Stimulated activated CD8-positive, alpha-beta memory T cell treated with anti-CD3 and anti-CD28 coated beads, Interleukin-2, amount 100 ng/mL, for 48 hours (primary cell): ENCODE measurements at regions not wholly inside any gene's neighbourhood (a gene's known extent, or its start where the extent isn't known, plus 50 kb on each side); places are given as distances from the start of the nearest gene placed in this dataset.
"Not testable (repeated sequence)": the region's sequence is repeated elsewhere in the genome, so short reads cannot be mapped to it uniquely, and the experiment has no call there.

Experiments used
- DNase-seq, 2 donors: peaks; one replicate each; pipeline ENCODE4 v3.0.0-alpha.2; 2020; ENCODE audit warnings: low read depth in 2 of 2

DNA sequence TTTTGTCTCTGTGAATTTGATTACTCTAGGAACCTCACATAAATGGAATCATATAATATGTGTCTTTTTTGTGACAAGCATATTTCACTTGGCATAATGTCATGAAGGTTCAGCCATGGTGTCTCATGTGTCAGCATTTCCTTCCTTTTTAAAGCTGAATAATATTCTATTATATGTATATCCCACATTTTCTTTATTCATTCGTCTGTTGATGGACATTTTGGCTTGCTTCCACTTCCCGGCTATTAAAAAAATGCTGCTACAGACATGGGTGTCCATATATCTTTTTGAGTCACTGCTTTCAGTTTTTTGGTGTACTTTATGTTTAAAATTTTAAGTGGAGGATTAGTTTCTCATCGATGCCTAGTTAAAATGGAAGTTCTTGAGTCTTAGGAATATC lies 59.8 kb upstream of the C5orf63 start:
- no peak for DNase-seq

DNA sequence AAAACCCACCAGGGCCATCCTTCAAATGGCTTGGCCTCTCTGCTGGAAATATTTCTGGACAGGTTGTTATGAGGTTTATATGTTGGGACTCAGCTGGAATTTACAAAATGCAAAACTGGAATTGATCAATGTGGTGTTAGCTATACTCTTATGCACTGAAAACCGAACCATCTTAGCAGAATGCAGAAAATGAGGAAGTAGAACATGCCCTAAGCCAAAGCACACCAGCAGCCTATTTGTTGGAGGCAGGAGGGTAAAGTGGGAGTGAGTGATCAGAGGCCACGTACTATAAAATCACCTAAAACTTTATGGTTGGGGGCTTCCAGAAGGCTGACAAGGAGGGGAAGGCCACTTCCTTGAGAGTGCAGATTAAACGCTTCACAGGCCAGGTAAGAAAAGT lies 63.6 kb upstream of the C5orf63 start:
- no peak for DNase-seq

DNA sequence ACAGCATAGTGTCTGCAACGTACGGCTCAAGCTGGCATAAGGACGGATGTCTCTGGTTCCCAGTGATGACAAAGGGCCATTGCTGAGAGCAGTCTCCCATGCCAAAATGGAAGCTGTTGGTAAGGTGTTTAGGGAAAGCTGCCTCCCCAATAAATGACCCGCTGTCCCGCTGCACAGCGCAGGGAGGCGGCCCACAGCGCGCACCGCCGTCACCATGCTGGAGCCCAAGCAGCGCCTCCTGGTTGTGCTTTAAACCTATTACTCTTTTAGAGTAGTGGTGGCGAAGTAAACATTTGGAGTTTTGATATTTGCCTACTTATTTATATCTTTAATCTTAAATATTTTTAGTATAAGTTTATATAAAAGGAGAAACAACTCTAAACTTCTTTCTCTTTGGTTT lies 70.4 kb upstream of the C5orf63 start:
- DNase-seq = no peak

DNA sequence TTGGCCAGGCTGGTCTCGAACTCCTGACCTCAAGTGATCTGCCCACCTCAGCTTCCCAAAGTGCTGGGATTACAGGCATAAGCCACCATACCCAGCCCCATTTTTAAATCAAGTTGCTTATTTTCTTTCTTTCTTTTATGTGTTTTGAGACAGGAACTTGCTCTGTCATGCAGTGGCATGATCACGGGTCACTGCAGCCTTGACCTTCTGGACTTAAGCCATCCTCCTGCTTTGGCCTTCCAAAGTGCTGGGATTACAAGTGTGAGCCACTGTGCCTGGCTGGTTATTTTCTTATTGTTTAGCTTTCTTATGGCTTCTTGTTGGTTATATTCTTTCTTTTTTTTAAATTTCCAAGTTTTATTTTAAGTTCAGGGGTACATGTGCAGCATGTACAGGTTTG lies 79.7 kb upstream of the C5orf63 start:
- DNase-seq = no peak

DNA sequence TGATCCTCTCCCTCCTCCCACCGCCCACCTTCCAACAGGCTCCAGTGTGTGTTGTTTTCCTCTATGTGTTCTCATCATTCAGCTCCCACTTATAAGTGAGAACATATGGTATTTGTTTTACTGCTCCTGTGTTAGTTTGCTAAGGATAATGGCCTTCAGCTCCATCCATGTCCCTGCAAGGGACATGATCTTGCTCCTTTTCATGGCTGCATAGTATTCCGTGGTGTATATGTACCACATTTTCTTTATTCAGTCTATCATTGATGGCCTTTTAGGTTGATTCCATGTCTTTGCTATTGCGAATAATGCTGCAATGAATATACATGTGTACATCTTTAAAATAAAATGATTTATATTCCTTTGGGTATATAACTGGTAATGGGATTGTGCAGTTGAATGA lies 80.2 kb upstream of the C5orf63 start:
- no peak for DNase-seq

DNA sequence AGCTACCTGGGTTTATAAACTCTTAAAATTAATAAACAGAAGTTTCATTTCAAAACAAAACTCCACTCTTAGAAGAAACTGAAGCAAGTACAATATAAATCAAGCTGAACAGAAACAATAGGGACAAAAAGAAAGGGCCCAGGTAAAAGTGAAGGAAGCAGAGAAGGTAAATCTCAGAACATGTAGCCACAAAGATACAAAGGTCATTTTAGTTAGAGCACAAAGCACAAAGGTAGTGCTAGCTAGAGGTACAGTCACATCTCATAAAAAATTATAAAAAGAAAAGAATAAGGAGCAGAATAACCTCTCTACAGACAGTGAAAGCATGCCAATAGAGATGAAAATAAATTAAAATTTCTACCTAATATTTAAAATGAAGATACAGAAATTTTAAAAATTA lies 90.4 kb upstream of the C5orf63 start:
- no peak for DNase-seq

DNA sequence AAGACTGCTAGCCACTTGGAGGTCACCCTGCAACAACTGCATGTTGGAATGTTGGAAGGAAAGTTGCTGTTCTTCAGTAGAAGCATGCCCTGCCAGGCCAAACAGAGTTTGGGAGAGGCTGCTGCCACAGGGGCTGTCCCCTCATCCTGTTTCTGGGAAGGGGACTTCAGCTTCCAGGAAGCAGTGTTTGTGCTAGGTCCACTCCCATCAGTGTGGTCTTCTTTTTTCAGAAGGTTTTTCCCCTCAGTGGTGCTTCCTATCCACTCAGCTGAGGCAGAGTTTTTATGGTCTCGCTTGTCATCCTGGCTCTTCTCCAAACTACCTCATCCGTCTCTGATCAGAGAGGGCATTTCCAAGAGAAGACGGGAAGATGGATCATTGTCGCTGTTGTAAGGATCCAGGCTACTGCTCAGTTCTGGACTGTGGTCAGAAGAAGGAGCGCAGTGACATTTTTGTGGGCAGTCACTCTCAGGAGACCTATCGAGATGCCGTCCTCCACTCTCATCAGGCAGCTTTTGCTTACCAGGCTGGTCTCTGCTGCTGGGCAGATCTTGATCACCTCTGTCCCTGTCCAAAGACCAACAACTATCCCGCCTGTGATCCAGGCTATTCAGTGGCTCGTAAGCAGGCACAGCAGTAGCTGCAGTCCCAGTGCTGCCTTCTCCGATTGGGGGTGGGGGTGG lies 97.8 kb upstream of the C5orf63 start:
- DNase-seq = no peak

DNA sequence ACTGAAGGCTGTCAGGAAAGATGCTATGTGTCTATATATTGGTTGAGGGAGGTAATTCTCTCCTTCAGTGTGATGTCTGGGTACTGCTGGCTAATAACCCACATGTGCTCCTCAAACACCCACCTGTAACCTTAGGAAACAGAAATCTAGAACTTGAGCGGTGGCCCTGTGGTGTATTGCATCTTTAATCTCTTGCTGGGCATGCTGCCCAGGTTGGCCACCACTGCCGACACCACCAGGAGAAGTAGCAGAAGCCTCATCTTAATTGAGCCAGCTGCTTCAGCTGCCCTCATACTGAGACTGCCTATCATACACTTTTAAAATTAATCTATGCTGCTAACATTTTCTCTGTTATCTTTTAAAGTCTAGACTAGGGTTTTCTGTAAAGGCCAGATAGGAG lies 103.5 kb upstream of the C5orf63 start:
- DNase-seq = no peak

DNA sequence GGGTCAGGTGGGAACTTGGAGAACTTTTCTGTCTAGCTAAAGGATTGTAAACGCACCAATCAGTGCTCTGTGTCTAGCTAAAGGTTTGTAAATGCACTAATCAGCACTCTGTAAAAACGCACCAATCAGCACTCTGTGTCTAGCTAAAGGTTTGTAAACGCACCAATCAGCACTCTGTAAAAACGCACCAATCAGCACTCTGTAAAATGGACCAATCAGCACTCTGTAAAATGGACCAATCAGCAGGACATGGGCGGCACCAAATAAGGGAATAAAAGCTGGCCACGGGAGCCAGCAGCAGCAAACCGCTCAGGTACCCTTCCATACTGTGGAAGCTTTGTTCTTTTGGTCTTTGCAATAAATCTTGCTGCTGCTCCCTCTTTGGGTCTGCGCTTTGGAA lies 108.0 kb upstream of the MEGF10 start:
- not testable (repeated sequence) for DNase-seq

DNA sequence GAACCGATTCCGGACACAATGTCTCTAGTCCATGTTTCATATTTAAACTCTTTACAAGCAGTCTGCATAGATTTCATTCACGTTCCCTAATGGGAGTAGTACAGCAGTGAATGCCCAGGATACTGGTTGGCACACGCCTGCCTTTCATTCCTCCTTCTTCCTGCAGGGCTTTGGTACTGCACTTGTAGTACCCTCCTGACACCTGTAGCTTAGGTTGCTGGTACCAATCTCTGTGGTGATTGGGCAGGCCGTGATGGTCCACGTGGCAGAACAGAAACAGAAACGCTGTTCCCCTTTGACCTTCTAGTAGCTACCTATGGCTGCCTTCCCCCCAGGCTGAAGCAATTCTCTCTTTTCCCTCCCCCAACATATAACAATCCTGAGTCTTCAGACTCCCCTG lies 107.3 kb upstream of the MEGF10 start:
- no peak for DNase-seq

DNA sequence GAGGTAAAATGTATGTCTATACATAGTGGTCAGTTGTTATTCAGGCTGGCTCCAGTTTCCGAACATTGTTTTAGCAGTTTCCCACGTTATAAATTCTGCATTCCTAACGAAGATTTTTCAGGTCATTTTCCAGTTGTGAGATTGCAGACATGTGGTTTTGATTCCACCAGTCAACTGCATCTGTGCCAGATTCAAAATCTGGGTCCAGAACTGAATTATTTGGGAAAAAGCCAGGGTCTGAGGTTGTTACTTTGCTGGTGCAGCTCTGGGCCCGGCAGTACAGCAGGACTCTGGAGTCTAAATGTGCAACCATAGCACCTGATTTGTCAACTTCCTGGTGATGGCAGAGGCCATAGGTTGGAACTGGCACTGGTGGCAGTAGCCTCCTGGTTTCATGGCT lies 105.7 kb upstream of the MEGF10 start:
- no peak for DNase-seq

DNA sequence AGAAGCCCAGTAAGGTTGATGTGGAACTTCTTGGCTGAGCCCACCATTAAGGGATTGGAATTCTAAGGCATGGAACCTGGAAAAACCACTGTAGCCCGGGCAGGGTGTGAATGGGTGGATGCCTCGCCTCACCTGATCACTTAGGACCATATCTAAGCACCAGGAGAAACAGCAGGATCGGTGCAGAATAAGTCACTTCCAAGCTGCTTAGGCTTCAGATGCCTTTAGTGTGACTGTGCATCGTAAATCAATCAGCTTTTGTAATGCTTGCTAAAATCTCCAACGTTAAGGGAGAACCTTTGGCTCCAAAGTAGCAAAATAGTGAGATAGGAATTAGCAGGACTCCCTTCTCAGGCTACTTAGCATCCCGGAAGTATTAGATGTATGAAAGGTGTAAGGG lies 103.9 kb upstream of the MEGF10 start:
- no peak for DNase-seq

DNA sequence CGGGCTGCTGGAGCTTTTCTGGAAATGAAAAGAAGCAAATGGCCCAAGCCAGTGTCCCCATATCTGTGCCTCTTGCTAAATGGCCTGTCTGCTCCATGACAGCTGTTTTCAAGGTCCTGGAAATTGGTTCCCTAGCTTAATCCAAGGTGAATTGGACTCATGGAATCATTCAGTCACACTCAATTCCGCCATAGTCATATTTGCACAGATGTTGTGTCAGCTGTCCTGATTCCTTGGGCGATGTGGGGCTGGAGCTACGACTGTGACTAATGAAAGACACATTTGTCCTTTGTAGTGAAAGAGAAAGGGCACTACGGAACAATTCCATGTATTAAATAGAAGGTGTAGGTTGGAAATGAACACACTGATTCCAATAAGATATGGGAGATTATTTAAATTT lies 102.9 kb upstream of the MEGF10 start:
- DNase-seq = no peak

DNA sequence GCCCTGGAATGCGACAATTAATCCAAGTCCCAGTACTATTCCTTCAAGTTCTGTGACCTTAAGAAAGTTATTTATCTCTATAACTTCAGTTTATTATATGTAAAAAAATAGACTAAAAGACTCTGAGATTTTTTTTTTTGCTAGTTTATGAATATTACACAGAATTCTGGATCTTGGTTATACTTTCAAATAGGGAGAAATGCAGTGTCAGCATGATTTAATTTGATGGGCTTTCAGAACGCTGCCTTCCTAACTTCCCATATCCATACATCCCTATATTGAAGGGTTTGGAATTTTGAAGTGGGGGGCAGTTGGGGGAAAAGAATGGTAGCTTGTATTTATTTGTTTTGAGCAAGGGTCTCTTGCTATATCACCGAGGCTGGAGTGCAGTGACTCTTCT lies 98.4 kb upstream of the MEGF10 start:
- no peak for DNase-seq

DNA sequence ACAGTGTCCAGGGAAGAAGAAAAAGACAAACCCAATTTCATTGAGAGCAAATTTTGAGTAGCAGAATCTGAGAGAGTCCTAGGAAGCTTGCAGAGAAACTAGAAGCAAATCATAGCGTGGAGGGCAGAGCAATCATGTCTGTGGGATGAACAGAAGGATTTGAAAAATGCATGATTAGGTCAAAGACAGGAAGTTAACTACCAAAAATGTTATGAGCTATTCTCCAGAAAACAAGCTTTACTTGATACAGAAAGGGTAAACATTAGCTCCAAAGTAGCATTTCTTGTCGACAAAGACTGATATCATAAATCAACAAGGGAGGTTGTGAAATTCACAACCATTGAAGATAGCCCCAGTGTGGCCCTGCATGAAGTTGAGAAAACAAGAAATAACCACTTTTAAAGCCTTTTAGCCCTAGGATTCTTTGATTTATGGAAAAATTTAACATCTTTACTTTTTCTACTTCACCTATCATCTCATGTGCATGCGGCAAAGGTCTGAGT lies 97.7 kb upstream of the MEGF10 start:
- DNase-seq = no peak

DNA sequence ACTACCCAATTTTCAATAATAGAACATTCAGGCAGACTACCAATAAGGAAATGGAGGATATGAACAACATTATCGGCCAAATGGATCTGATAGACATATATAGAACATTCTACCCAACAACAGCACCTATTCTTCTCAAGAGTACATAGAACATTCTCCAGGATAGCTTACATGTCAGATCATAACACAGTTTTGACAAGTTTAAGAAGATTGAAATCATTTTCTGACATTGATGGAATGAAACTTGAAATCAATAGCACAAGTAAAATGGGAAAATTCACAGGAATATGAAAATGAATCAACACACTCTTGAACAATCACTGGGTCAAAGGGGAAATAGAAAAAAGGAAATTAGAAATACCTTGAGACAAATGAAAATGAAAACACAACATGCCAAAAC lies 94.6 kb upstream of the MEGF10 start:
- DNase-seq = no peak

DNA sequence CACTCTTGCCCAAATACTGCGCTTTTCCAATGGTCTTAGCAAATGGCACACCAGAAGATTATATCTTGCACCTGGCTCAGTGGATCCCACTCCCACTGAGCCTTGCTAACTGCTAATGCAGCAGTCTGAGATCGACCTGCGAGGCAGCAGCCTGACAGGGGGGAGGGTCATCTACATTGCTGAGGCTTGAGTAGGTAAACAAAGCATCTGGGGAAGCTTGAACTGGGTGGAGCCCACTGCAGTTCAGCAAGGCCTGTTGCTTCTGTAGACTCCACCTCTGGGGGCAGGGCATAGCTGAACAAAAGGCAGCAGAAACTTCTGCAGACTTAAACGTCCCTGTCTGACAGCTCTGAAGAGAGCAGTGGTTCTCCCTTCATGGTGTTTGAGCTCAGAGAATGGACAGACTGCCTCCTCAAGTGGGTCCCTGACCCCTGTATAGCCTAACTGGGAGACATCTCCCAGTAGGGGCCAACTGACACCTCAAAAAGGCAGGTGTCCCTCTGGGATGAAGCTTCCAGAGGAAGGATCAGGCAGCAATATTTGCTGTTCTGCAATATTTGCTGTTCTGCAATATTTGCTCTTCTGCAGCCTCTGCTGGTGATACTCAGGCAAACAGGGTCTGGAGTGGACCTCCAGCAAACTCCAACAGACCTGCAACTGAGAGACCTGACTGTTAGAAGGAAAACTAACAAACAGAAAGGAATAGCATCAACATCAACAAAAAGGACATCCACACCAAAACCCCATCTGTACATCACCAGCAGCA lies 93.0 kb upstream of the MEGF10 start:
- DNase-seq = not testable (repeated sequence)

DNA sequence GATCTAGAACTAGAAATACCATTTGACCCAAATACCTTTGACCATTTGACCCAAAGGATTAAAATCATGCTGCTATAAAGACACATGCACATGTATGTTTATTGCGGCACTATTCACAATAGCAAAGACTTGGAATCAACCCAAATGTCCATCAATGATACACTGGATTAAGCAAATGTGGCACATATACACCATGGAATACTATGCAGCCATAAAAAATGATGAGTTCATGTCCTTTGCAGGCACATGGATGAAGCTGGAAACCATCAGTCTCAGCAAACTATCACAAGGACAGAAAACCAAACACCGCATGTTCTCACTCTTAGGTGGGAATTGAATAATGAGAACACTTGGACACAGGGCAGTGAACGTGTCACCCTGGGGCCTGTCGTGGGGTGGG lies 87.9 kb upstream of the MEGF10 start:
- DNase-seq = not testable (repeated sequence)

DNA sequence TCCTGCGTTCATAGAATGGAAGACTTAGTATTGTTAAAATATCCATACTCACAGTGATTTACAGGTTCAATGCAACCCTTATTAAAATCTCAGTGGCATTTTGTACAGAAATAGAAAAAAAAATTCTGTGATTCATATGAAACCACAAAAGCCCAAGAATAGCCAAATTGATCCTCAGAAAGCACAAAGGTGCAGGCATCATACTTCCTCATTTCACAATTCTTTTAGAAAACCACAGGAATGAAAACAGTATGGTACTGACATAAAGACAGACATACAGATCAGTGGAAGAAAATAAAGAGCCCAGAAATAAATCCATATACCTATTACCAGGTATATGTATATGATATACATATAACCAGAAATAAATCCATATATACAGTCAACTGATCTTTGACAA lies 86.8 kb upstream of the MEGF10 start:
- DNase-seq = no peak

DNA sequence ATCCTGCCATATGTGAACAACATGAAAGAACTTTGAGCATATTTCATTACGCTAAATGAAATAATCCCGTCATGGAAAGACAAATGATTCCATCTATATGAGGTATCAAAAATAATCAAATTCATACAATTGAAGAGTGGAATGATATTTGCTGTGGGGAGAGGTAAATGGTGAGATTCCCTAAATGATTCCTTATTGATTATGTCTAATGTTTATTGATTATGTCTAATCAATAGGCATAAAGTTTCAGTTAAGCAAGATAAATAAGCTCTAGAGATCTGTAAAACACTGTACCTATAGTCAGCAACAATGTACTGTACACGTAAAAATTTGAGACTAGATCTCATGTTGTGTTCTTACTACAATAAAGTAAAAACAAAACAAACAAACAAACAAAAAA lies 85.4 kb upstream of the MEGF10 start:
- DNase-seq = no peak

DNA sequence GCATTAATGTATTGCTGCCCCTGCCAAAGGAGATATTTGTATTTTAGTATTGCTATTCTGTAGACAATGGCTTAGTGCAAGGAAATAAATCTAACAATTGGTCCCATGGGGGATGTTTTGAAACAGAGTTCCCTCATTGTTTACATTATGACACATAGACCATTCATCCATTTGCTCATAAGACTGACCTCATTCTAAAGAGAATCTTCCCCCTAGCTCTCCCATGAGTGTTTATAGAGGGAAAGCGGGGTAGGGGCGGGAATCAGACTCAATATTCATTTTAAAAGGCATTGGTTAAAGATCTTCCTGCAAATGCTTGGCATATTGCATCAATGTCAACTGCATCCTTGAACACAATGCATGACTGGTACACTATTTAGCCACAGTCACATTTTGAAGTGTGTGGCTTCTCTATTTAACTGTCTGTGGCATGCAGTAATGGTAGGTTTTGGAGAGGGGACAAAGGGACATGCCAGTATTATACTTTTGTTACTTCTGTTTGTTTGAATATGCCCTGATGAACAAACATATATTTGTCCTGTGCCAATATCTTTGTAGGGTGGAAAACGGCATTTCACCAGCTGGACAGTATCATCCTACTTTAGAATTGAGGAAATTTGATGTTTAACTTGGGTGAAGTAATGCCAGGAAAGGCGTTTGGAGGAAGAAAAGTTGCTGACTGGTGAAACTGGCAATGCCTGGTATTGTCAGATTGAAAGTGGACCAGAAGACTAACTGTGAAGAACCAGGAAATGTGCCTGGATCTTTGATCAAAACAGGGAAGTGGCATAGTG lies 84.1 kb upstream of the MEGF10 start:
- no peak for DNase-seq

DNA sequence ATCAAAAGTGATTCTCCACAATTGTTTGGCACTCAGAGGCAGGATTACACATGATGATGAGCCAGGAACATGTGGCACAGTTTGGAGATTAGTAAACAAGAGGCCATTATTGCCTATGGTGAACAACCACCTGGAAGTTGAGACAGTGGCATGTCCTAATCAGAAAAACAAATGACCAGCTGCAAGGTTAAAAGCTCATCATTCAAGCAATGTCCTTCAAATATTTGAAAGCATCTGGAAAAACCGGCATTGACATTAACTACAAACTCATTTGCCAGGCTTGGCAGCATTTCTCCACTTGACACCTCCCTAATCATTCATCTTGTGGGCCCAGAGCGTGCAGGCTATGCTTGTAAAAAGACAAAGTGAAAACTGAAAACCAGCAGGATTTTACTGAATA lies 80.6 kb upstream of the MEGF10 start:
- no peak for DNase-seq

DNA sequence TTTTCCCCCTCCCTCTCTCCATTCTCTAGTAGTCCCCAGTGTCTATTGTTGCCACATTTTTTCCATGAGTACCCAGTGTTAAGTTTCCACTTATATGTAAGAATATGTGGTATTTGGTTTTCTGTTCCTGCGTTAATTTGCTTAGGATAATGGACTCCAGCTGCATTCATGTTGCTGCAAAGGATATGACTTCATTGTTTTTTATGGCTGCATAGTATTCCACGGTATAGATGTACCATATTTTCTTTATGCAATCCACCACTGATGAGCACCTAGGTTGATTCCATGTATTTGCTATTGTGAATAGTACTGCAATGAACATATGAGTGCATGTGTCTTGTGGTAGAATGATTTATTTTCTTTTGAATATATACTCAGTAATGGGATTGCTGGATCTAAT lies 77.4 kb upstream of the MEGF10 start:
- DNase-seq = no peak
